GM18909 (cell line): ENCODE measurements at regions not wholly inside any gene's neighbourhood (a gene's known extent, or its start where the extent isn't known, plus 50 kb on each side); places are given as distances from the start of the nearest gene placed in this dataset.

Source experiments
- ATAC-seq: cut with Tn5 transposase; IDR thresholded peaks from one replicate; pipeline ENCODE4 v1.9.1; 2021; ENCODE audit warnings: mild to moderate bottlenecking; ENCODE audit not compliant: unreplicated experiment, poor library complexity

- no peak for ATAC-seq
Observed at GRCh38 chr3:110808630-110809029, 263.0 kb upstream of the NECTIN3 start.

DNA sequence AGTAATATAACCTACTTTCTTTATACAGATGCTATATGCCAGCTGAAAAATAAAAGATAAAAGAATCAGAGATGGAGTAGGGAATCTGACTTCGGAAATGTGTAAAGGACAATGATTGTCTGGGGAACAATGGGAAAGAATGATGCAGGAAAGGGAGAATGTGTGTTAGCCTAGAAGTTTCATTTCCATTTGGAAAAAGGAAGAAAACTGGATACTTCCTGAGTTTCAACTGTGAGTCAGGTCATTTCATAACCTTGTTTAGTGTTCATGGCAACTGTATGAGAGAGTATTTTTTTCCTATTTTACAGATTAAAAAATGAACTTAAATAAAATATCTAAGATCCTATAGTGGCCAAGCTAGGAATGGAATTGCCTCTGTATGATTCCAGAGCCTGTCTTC is 261.3 kb upstream of the NECTIN3 start:
- no peak for ATAC-seq

DNA sequence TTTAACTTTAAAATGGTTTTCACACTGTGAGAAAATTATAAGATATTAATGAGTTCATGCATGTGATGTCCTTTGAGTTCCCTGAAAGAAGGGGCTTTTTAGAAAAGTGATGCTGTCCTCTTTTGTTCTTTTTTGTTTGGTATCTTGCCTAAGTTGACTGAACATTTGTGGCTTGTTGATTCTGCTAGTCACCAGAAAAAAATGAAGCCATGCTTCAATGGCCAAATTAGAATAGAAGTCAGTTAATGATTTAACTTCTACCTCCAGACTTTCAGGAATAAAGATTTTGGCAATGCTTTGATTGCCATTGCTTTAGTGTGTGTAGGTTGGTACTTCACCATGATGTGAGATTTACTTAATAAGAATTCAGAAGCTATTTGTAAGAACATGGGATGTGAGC is 260.6 kb upstream of the NECTIN3 start:
- ATAC-seq = no peak

DNA sequence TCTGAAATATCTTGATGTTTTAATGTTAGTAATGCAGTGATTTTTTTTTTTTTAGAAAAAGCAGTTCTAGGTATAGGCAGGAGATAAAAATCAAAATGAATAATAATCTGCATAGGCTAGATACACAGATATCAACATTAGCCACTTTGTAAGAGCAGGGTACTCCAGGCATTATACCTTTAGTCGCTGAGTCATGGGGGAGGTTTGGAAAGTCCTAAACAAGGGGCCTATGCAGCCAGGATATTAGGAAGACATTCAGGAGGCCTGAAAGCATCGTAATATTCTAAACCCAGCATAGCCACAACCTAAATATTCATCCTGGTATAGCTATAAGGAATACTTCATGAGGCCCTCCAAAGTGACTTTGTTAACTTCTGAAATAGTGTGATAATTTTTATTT is 258.1 kb upstream of the NECTIN3 start:
- no peak for ATAC-seq

- peak; percentile 87 for ATAC-seq
Observed at GRCh38 chr3:110814170-110815007, 257.2 kb upstream of the NECTIN3 start.

DNA sequence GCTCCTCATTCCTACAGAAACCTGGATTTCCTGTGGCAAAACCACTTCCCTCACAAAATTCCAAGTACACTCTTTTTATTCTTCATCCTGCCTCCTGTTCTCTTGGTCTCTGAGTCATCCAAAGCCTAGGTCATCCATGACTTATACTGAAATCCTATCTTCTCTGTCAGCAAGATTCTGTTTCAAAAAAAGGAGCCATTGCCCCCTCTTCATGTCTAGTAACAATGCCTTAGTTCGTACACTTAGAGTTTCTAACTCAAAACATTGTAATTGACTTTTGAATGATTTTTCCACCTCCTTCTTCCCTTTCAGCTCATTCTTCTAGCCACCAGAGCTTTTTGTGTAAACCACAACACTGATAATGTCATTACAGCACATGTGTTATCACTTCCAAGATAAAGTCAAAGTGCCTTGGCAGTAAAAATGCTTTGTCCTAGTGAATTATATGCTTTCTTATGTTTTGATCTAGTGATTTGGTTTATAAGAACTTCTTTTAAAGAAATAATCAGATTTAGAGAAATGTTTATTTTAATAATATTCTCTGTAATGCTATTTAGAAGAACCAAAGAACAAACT is 256.5 kb upstream of the NECTIN3 start:
- ATAC-seq = no peak

- ATAC-seq = peak; percentile 64
Observed at GRCh38 chr3:110816008-110816407, 255.6 kb upstream of the NECTIN3 start.

GRCh38 chr3:110821586-110821985 is 250.0 kb upstream of the NECTIN3 start:
- ATAC-seq = no peak

- no peak for ATAC-seq
Observed at GRCh38 chr3:110822971-110823370, 248.6 kb upstream of the NECTIN3 start.

- no peak for ATAC-seq
Observed at GRCh38 chr3:110846971-110847370, 224.6 kb upstream of the NECTIN3 start.

DNA sequence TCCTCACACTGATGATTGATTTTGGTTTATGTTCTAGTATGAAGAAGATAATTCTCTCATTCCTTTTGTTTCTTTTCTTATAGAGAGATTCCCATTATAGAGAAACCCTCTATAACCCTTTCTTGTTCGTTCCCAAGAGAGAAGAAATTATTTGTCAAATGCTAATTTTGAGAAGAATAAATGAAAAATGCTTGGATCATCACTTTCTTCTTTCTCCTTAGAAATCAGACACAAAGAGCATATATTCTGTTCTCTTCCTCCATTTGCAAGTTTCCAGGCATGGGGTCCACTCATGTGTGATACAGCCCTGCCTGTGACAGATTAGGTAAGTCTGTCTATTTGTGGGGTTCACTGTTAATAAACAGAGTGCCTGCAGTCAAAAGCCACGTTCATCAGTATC is 222.6 kb upstream of the NECTIN3 start:
- ATAC-seq = no peak

DNA sequence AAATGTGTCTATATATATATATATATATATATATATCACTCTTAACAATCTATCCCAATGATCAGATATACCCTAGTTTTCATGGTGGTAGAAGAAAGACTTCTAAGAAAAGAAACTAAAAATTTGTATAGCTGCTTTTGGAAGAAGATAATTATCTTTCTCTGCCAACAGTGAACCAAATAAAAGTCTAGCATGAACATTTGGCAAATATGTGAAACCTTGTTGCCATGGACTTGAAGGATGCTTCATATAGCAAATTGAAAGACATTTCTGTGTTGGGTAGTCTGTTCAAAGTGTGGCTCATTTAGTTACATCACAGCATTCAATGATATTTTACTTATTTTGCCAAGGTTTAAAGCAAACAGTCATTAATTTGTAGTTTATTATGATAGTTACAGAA is 219.9 kb upstream of the NECTIN3 start:
- ATAC-seq = no peak

DNA sequence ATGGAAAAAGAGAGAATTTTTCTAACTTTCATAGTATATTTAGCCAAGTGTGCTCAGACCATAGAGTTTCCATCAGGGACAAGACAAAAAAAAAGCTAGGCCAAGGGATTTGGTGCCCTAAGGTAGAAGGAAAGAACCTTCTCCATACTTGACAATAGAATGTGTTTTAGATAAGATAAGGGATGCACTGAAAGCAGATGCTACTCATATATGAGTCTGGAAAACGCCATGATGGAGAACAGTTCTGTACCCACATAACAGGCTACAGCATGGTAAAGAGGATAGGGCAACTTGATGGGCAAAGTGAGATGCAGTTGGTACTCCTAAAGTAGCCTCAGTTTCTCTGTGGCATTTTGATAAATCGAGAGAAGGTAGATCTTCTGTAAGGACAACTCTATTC is 216.4 kb upstream of the NECTIN3 start:
- no peak for ATAC-seq

DNA sequence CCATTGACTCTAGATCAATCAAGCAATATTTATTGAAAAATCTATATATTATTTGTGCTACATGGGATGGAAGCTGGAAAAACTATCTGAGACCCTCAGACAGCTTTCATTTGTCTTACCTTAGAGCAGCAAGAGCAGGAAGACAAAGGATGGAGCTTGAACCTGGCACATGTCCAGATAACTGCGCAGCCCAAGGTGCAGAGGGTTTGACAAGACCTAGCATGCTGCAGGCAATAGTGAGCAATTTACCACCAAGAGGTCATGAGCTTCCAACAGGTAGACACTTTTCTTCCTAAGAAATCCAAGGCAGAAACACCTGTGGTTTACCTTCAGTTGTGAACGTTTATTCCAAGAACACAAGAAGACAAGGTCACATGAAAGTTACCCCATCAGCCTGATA is 214.7 kb upstream of the NECTIN3 start:
- no peak for ATAC-seq

DNA sequence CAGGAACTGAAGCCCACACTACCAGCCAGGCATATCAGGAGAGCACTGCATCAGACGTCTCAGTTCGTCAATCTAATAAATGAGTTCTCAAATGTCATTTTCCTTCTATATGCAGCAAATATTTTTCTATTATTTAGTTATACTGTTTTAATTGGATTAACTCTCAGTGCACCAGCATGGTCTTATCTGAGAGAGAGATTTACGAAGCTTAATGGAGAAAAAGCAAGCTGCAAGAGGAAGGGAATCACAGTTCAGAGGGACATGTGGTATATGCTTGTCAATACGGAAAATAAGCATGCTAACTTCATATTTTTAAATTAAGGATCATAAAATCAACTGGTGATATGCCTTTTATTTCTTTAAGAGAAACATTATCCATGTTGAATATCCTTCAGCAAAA is 213.1 kb upstream of the NECTIN3 start:
- ATAC-seq = no peak

DNA sequence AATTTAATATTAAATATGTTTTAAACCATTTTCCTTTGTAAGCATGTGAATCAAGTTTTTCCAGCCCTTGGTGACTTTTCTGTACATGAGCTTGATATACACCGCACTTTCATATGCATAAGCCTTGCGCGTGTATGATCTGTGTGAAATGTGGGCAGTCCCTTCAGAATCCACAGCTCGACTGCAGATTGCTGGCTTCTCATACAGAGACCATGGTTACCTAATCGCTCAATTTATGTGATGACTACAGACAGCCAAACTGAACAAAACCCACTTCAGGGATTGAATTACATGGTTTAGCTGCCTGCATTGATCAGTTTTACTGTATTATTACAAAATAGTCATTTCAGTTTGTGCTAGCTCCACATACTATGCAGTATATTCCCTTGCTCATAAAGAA is 212.3 kb upstream of the NECTIN3 start:
- ATAC-seq = no peak

- ATAC-seq = no peak
Observed at GRCh38 chr3:110859993-110860392, 211.6 kb upstream of the NECTIN3 start.

DNA sequence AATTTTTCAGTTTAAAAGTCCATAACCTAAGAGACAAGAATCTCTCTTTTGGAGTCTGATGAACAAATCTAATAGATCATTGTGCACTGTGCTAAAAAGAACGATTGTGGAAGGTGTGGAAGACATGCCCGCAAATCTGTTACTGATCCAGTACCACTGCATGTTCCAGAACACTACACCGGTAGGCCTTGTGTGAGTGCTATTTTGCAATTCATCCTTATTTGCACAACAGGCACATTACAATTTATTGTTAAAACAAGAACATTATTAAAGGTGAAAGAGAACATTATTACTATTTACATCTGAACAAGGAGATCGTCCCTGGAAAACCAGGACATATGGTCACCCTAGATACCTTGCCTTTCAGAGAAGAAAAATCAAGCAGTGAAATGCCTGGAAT is 205.7 kb upstream of the NECTIN3 start:
- no peak for ATAC-seq

DNA sequence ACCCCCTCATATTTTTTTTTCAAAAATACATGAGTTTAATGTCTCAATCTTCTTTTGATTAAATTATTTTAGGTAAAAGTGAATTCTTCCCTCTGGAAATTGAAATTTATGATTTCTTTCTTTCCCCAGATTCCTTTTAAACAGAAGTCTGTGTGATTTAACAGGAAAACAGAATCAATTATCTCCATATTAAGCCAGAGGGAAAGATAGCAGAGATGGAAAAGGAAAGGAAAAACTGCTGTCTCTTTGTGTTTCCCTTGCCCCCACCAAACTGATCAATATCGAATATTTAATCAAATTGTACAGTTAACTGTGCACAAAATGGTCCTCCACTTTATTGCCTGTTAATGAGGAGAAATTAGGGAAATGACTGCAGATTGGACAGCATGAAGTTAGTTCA is 203.5 kb upstream of the NECTIN3 start:
- ATAC-seq = no peak

- ATAC-seq = no peak
Observed at GRCh38 chr3:110869736-110870135, 201.9 kb upstream of the NECTIN3 start.

DNA sequence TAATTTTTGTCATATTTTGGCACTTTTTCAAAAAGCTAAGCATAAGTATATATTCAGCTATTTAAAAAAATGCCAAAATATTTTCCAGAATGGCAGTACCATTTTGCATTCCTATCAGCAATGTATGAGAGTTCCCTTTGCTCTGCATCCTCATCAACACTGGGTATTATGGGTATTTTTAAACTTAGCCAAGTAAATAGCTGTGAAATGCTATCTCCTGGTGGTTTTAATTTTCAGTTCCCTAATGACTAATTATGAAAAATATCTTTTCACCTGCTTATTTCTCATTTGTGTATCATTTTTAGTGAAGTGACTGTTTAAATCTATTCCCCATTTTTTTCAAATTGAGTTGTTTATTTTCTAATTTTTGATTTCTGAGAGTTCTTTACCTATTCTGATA is 199.7 kb upstream of the NECTIN3 start:
- no peak for ATAC-seq

- ATAC-seq = no peak
Observed at GRCh38 chr3:110878692-110879091, 192.9 kb upstream of the NECTIN3 start.
